Ascending aorta (tissue), 2 donors: ENCODE measurements at regions not wholly inside any gene's neighbourhood (a gene's known extent, or its start where the extent isn't known, plus 50 kb on each side); places are given as distances from the start of the nearest gene placed in this dataset.

ENCODE experiments used
- DNase-seq, 2 donors: peaks; one replicate each; pipeline ENCODE4 v3.0.0-alpha.2; 2019; ENCODE audit warnings: low spot score in 2 of 2
- H3K27ac ChIP-seq, 2 donors: fragments of 200-600 bp; sonication (generic); one replicate each; pipeline ENCODE4 v1.5.1; 2016 to 2017; ENCODE audit warnings: mild to moderate bottlenecking in 1 of 2
- H3K27me3 ChIP-seq: fragments of 200-600 bp; sonication (generic); one replicate; pipeline ENCODE4 v1.5.1; 2017
- H3K36me3 ChIP-seq, 2 donors: fragments of 200-600 bp; sonication (generic); one replicate each; pipeline ENCODE4 v1.5.1; 2016
- H3K4me1 ChIP-seq, 2 donors: fragments of 200-600 bp; sonication (generic); one replicate each; pipeline ENCODE4 v1.5.1; 2016 to 2017; ENCODE audit warnings: mild to moderate bottlenecking in 1 of 2
- H3K4me3 ChIP-seq, 2 donors: fragments of 200-600 bp; sonication (generic); one replicate each; pipeline ENCODE4 v1.5.1; 2016 to 2017; ENCODE audit warnings: mild to moderate bottlenecking in 1 of 2
- H3K9me3 ChIP-seq, 2 donors: fragments of 200-600 bp; sonication (generic); one replicate each; pipeline ENCODE4 v1.5.1; 2016
- intact Hi-C: fragments of 100-400 bp; cut with DNase I; formaldehyde crosslinking; loops from one replicate; pipeline ENCODE4 v1.15.1; 2023
- TF ChIP-seq, protein P1 (sequence below), 3 experiments: fragments of 200-600 bp in 2 of 3; fragments of 450-650 bp in 1 of 3; sonication (generic) in 2 of 3; IDR thresholded peaks; one replicate each; pipeline ENCODE4 v1.5.1; 2016 to 2019; ENCODE audit warnings: antibody characterized with exemption in 3 of 3, mild to moderate bottlenecking in 1 of 3, moderate library complexity in 1 of 3

GRCh38 chr12:17169726-17170471, 563.9 kb upstream of the LMO3 start:
- TF ChIP-seq, protein P1, sequence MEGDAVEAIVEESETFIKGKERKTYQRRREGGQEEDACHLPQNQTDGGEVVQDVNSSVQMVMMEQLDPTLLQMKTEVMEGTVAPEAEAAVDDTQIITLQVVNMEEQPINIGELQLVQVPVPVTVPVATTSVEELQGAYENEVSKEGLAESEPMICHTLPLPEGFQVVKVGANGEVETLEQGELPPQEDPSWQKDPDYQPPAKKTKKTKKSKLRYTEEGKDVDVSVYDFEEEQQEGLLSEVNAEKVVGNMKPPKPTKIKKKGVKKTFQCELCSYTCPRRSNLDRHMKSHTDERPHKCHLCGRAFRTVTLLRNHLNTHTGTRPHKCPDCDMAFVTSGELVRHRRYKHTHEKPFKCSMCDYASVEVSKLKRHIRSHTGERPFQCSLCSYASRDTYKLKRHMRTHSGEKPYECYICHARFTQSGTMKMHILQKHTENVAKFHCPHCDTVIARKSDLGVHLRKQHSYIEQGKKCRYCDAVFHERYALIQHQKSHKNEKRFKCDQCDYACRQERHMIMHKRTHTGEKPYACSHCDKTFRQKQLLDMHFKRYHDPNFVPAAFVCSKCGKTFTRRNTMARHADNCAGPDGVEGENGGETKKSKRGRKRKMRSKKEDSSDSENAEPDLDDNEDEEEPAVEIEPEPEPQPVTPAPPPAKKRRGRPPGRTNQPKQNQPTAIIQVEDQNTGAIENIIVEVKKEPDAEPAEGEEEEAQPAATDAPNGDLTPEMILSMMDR (IDR thresholded peaks at IDR 0.05), result no peak
- Histone ChIP-seq H3K27me3 (no peaks in the 10 kb centered on the region), H3K36me3 (no peaks in the 10 kb centered on the region), H3K27ac (no peak overlapping the region), H3K9me3 (no peaks in the 10 kb centered on the region), H3K4me1 (no peaks in the 10 kb centered on the region), H3K4me3 (no peak overlapping the region)
- intact Hi-C loops, result no loop called here
- DNase-seq, result no peak

DNA sequence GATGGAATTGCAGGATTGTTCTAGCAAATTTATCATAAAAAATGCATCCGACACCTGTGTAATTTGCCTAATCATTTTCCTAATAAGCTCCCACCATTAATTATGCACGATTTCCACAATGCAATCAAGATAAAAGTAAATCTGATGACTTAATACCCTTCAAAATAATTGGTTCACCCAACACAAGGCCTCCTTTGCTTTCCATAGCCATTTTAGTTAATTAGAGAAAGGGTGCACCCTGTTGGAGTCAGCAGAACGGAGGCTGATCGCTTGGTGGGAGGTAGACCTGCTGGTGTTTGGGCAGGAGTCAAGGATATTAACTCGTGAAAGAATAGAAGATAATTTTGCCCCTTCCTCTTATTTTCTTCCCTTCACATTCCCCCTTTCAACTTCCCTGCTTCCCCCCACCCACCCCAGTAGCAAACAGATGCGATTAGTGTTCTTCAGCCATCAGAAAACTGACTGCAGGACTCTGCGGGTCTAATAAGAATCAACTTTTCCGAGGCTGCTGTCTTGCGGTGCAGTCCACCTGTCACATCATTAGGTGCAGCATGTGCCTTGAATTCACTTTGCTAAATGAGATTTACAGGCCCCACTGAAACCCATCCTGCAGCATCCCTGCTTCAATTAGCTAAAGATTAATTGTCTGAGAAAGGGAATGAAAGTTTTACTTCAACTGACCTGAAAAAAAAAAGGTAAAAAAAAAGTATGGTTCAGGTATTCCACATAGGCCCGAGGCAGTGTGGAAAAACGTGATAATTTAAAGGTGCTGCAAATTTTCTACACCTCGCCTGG, 553.7 kb upstream of the LMO3 start:
- no peak overlapping the region for H3K4me3 ChIP-seq
- DNase-seq, result no peak
- no peaks in the 10 kb centered on the region for H3K36me3 ChIP-seq
- no peaks in the 10 kb centered on the region for H3K9me3 ChIP-seq
- H3K27ac ChIP-seq, result no peak overlapping the region
- intact Hi-C loops, result no loop called here
- no peaks in the 10 kb centered on the region for H3K4me1 ChIP-seq
- H3K27me3 ChIP-seq, result no peaks in the 10 kb centered on the region
- TF ChIP-seq, protein P1 (IDR thresholded peaks at IDR 0.05), result no peak

GRCh38 chr12:17158201-17158600, 552.2 kb upstream of the LMO3 start:
- Histone ChIP-seq H3K27ac (no peak overlapping the region), H3K27me3 (no peaks in the 10 kb centered on the region), H3K9me3 (no peaks in the 10 kb centered on the region), H3K36me3 (no peaks in the 10 kb centered on the region), H3K4me1 (no peaks in the 10 kb centered on the region), H3K4me3 (no peak overlapping the region)
- DNase-seq, result no peak
- intact Hi-C loops, result no loop called here
- TF ChIP-seq, protein P1 (IDR thresholded peaks at IDR 0.05), result no peak

DNA sequence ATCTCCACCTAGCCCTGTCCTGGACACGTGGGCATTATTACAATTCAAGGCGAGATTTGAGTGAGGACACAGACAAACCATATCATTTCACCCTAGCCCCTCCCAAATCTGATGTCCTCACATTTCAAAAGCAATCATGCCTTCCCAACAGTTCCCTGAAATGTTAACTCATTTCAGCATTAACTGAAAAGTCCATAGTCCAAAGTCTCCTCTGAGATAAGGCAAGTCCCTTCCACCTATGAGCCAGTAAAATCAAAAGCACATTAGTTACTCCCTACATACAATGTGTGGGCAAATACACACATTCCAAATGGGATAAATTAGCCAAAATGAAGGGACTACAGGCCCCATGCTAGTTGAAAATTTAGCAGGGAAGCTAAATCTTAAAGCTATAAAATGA, 546.0 kb upstream of the LMO3 start:
- Histone ChIP-seq H3K9me3 (no peaks in the 10 kb centered on the region), H3K27ac (no peak overlapping the region), H3K4me1 (no peaks in the 10 kb centered on the region), H3K4me3 (no peak overlapping the region), H3K36me3 (no peaks in the 10 kb centered on the region), H3K27me3 (no peaks in the 10 kb centered on the region)
- DNase-seq, result no peak
- TF ChIP-seq, protein P1 (IDR thresholded peaks at IDR 0.05), result no peak
- intact Hi-C loops, result no loop called here

DNA sequence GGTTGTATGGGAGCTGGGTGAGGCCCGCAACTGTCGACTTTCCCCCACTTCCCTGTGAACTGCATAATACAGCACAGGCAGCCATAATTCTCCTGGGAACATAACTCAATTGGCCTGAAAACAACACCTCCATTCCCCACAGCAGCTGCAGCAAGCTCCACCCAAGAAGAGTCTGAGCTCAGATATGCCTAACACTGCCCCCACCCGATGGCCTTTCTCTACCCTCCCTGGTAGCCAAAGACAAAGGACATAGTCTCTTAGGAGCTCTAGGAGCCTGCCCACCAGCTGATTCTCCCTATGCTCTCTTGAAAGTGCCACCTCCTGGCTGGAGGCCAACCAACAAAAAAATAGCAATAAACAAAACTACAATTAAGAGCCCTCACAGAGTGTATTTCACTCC, 542.7 kb upstream of the LMO3 start:
- no peak overlapping the region for H3K4me3 ChIP-seq
- no peaks in the 10 kb centered on the region for H3K36me3 ChIP-seq
- TF ChIP-seq, protein P1 (IDR thresholded peaks at IDR 0.05), result no peak
- no peaks in the 10 kb centered on the region for H3K9me3 ChIP-seq
- no peaks in the 10 kb centered on the region for H3K27me3 ChIP-seq
- no peak overlapping the region for H3K27ac ChIP-seq
- H3K4me1 ChIP-seq, result no peaks in the 10 kb centered on the region
- intact Hi-C loops, result no loop called here
- no peak for DNase-seq
